IMR-90 (cell line): ENCODE measurements at regions not wholly inside any gene's neighbourhood (a gene's known extent, or its start where the extent isn't known, plus 50 kb on each side); places are given as distances from the start of the nearest gene placed in this dataset.

Experiments used
- ATAC-seq: fragments of 200-7000 bp; cut with Tn5 transposase; 2 replicates; pipeline ENCODE4 v1.9.1; 2020; ENCODE audit warnings: low read depth, mild to moderate bottlenecking, moderate library complexity
- BruUV-seq: library from RNA; stranded (reverse); fragments of 400-500 nt; replicated peaks from 2 replicates; lab custom pipeline; 2021; lab: Mats Ljungman, UMichigan
- CTCF ChIA-PET: fragments of 300-600 bp; formaldehyde crosslinking; extraction: SDS; loops from one replicate; lab custom pipeline; 2021; ENCODE audit warnings: antibody characterized with exemption; lab: Yijun Ruan, JAX
- POLR2A ChIA-PET: fragments of 300-600 bp; sonication (Branson Sonifier 250); formaldehyde crosslinking; loops from one replicate; lab custom pipeline; 2022; ENCODE audit warnings: antibody characterized with exemption; ENCODE audit not compliant: unreplicated experiment; lab: Charles Lee
- DNase-seq: peaks from one replicate; pipeline ENCODE4 v3.0.0; 2013
- H2AFZ ChIP-seq: replicated peaks from 2 replicates; pipeline ENCODE3; 2013; ENCODE audit warnings: low read length, mild to moderate bottlenecking; ENCODE audit not compliant: poor library complexity
- H2AK5ac ChIP-seq: 2 replicates; pipeline ENCODE4 v1.6.1; 2013; ENCODE audit warnings: low read depth, low read length, inconsistent platforms
- H2AK9ac ChIP-seq: replicated peaks from 2 replicates; pipeline ENCODE3; 2013; ENCODE audit warnings: mild to moderate bottlenecking, low read depth, low read length, moderate library complexity; ENCODE audit not compliant: poor library complexity
- H2BK120ac ChIP-seq: 2 replicates; pipeline ENCODE4 v1.6.1; 2013; ENCODE audit warnings: low read depth, low read length, inconsistent platforms
- H2BK15ac ChIP-seq: 3 replicates; pipeline ENCODE4 v1.6.1; 2013; ENCODE audit warnings: low read depth, low read length, inconsistent platforms
- H2BK20ac ChIP-seq: 2 replicates; pipeline ENCODE4 v1.6.1; 2013; ENCODE audit warnings: low read depth, mild to moderate bottlenecking, inconsistent platforms, low read length, moderate library complexity
- H2BK5ac ChIP-seq: 2 replicates; pipeline ENCODE4 v1.6.1; 2013; ENCODE audit warnings: mild to moderate bottlenecking, low read depth, low read length, inconsistent platforms; ENCODE audit not compliant: poor library complexity, severe bottlenecking
- H3K14ac ChIP-seq: replicated peaks from 2 replicates; pipeline ENCODE4 v1.6.1; 2013; ENCODE audit warnings: low read depth, low read length, inconsistent platforms
- H3K18ac ChIP-seq: 2 replicates; pipeline ENCODE4 v1.6.1; 2013; ENCODE audit warnings: low read depth, low read length, control low read depth
- H3K23ac ChIP-seq: 2 replicates; pipeline ENCODE4 v1.6.1; 2013; ENCODE audit warnings: low read depth, low read length, inconsistent platforms
- H3K27ac ChIP-seq: 2 replicates; pipeline ENCODE4 v1.5.1; 2013; ENCODE audit warnings: mild to moderate bottlenecking, control low read depth, low read length; ENCODE audit not compliant: insufficient read depth
- H3K27me3 ChIP-seq: 2 replicates; pipeline ENCODE4 v1.6.1; 2013; ENCODE audit warnings: low read length; ENCODE audit not compliant: control insufficient read depth, insufficient read depth
- H3K36me3 ChIP-seq: 2 replicates; pipeline ENCODE4 v1.6.1; 2013; ENCODE audit warnings: low read length, mixed read lengths; ENCODE audit not compliant: control insufficient read depth, insufficient read depth
- H3K4ac ChIP-seq: 2 replicates; pipeline ENCODE4 v1.6.1; 2013; ENCODE audit warnings: low read depth, low read length, inconsistent platforms
- H3K4me1 ChIP-seq: 2 replicates; pipeline ENCODE4 v1.6.1; 2013; ENCODE audit warnings: low read length, mixed read lengths; ENCODE audit not compliant: control insufficient read depth, insufficient read depth
- H3K4me2 ChIP-seq: 2 replicates; pipeline ENCODE4 v1.6.1; 2013; ENCODE audit warnings: low read depth, mild to moderate bottlenecking, control low read depth, low read length, moderate library complexity
- H3K4me3 ChIP-seq: 2 replicates; pipeline ENCODE4 v1.5.1; 2013; ENCODE audit warnings: low read depth, mild to moderate bottlenecking, control low read depth, low read length, moderate library complexity; ENCODE audit not compliant: insufficient read depth
- H3K56ac ChIP-seq: 2 replicates; pipeline ENCODE4 v1.6.1; 2013; ENCODE audit warnings: low read length, inconsistent platforms; ENCODE audit not compliant: insufficient read depth; ENCODE audit errors: extremely low read depth
- H3K79me1 ChIP-seq, 2 experiments: 2 replicates each; pipeline ENCODE4 v1.6.1; 2013; ENCODE audit warnings: low read length in 2 of 2, inconsistent platforms in 1 of 2, low read depth in 1 of 2
- H3K9ac ChIP-seq: 2 replicates; pipeline ENCODE4 v1.6.1; 2013; ENCODE audit warnings: low read depth, low read length, control low read depth
- H3K9me1 ChIP-seq: 2 replicates; pipeline ENCODE4 v1.6.1; 2013; ENCODE audit warnings: low read length, inconsistent platforms; ENCODE audit not compliant: insufficient read depth
- H3K9me3 ChIP-seq: 2 replicates; pipeline ENCODE4 v1.6.1; 2013; ENCODE audit warnings: low read length; ENCODE audit not compliant: control insufficient read depth, insufficient read depth
- H4K20me1 ChIP-seq: 2 replicates; pipeline ENCODE4 v1.6.1; 2013; ENCODE audit warnings: low read length, inconsistent platforms; ENCODE audit not compliant: insufficient read depth
- H4K5ac ChIP-seq: 2 replicates; pipeline ENCODE4 v1.6.1; 2013; ENCODE audit warnings: mild to moderate bottlenecking, low read depth, low read length, control low read depth
- H4K8ac ChIP-seq, 2 experiments: 2 replicates each; pipeline ENCODE4 v1.6.1; 2013; ENCODE audit warnings: low read depth in 2 of 2, low read length in 2 of 2, control low read depth in 1 of 2, inconsistent platforms in 1 of 2
- H4K91ac ChIP-seq: 2 replicates; pipeline ENCODE4 v1.6.1; 2013; ENCODE audit warnings: low read depth, low read length, inconsistent platforms; ENCODE audit not compliant: insufficient read depth
- CEBPB ChIP-seq: IDR thresholded peaks from 2 replicates; pipeline ENCODE4 v1.6.1; 2012; ENCODE audit warnings: low read depth, low read length, improper control_type of control experiment
- CHD1 ChIP-seq: IDR thresholded peaks from 2 replicates; pipeline ENCODE4 v1.6.1; 2012; ENCODE audit warnings: low read depth, low read length, improper control_type of control experiment
- MAFK ChIP-seq: IDR thresholded peaks from 2 replicates; pipeline ENCODE4 v1.6.1; 2012; ENCODE audit warnings: low read depth, low read length, improper control_type of control experiment
- MAZ ChIP-seq: IDR thresholded peaks from 2 replicates; pipeline ENCODE4 v1.6.1; 2012; ENCODE audit warnings: low read depth, mild to moderate bottlenecking, low read length, improper control_type of control experiment, moderate library complexity, borderline replicate concordance
- POLR2A ChIP-seq: IDR thresholded peaks from 2 replicates; pipeline ENCODE4 v1.6.1; 2012; ENCODE audit warnings: mild to moderate bottlenecking, low read depth, low read length
- RAD21 ChIP-seq: IDR thresholded peaks from 2 replicates; pipeline ENCODE4 v1.6.1; 2012; ENCODE audit warnings: low read length, improper control_type of control experiment
- RCOR1 ChIP-seq: IDR thresholded peaks from 2 replicates; pipeline ENCODE4 v1.6.1; 2012; ENCODE audit warnings: mild to moderate bottlenecking, low read length, improper control_type of control experiment; ENCODE audit not compliant: insufficient replicate concordance
- SMC3 ChIP-seq: fragments of 150-350 bp; IDR thresholded peaks from 2 replicates; pipeline ENCODE4 v1.6.1; 2016; ENCODE audit warnings: low read depth, mild to moderate bottlenecking, antibody characterized with exemption, low read length, moderate library complexity
- WGBS, 2 experiments: methylation state at CpG; one replicate each; pipeline versions ENCODE4 v1.1.5 to v1.1.7; 2013; ENCODE audit warnings: missing lambda C conversion rate in 2 of 2; ENCODE audit not compliant: insufficient read length in 1 of 2; ENCODE audit errors: extremely low coverage in 2 of 2; 5-methylcytosine and 5-hydroxymethylcytosine counted together
- dilution Hi-C: fragments of 300-500 bp; cut with HindIII; formaldehyde crosslinking; loops from one replicate; pipeline ENCODE4 v1.14.3; 2018; ENCODE audit warnings: low sequenced_read_pairs; ENCODE audit not compliant: unreplicated experiment
- in situ Hi-C: fragments of 300-500 bp; cut with MboI; formaldehyde crosslinking; loops from 3 replicates; pipeline ENCODE4 v1.14.3; 2019; ENCODE audit warnings: low sequenced_read_pairs, inconsistent platforms, mixed read lengths
- intact Hi-C: fragments of 100-400 bp; cut with micrococcal nuclease; formaldehyde crosslinking; loops from 2 replicates; pipeline ENCODE4 v1.10.0; 2022
- TF ChIP-seq, protein P1 (sequence below): conservative IDR thresholded peaks from 2 replicates; pipeline ENCODE4 v1.5.1; 2012; ENCODE audit warnings: mild to moderate bottlenecking, low read depth, low read length, improper control_type of control experiment
- TF ChIP-seq, protein P2 (sequence below): fragments of 150-350 bp; IDR thresholded peaks from 2 replicates; pipeline ENCODE4 v1.6.1; 2016; ENCODE audit warnings: low read depth, mild to moderate bottlenecking, low read length, moderate library complexity, borderline replicate concordance

DNA sequence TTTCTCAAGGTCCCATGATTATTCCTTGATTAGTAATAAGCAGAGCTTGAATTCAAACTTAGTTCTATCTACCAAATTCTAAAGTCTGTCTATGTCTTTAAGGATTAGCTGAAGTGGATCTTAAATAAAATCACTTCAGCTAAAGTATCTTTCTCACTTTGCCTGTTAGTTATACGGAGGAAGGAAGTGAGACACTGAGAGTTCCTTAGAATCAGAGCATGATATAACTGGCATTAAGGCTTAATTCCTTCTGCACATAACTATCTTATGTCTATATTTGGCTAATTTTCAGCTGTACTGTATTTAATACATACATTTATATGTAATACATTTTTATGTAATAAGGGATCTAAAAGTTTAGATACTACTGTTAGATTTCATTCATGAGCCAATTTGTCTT, 491.1 kb upstream of the GHITM start:
- H3K27me3 ChIP-seq: no peaks in the 10 kb centered on the region
- no peaks in the 10 kb centered on the region for H4K20me1 ChIP-seq
- no peak overlapping the region for H3K9ac ChIP-seq
- H2AK9ac ChIP-seq: no peak overlapping the region
- H3K4me1 ChIP-seq: no peaks in the 10 kb centered on the region
- H2BK120ac ChIP-seq: no peak overlapping the region
- H3K56ac ChIP-seq: no peak overlapping the region
- no CpG with 5 or more reads among the region's 1 CpG for WGBS, 2 experiments
- H3K9me1 ChIP-seq: no peaks in the 10 kb centered on the region
- no peak overlapping the region for H2BK15ac ChIP-seq
- no peak overlapping the region for H3K23ac ChIP-seq
- no peak overlapping the region for H3K14ac ChIP-seq
- dilution Hi-C loops: no loop called here
- H3K79me1 ChIP-seq: no peaks in the 10 kb centered on the region
- H3K4ac ChIP-seq: no peak overlapping the region
- no peak overlapping the region for H4K5ac ChIP-seq
- TF ChIP-seq, protein P1, sequence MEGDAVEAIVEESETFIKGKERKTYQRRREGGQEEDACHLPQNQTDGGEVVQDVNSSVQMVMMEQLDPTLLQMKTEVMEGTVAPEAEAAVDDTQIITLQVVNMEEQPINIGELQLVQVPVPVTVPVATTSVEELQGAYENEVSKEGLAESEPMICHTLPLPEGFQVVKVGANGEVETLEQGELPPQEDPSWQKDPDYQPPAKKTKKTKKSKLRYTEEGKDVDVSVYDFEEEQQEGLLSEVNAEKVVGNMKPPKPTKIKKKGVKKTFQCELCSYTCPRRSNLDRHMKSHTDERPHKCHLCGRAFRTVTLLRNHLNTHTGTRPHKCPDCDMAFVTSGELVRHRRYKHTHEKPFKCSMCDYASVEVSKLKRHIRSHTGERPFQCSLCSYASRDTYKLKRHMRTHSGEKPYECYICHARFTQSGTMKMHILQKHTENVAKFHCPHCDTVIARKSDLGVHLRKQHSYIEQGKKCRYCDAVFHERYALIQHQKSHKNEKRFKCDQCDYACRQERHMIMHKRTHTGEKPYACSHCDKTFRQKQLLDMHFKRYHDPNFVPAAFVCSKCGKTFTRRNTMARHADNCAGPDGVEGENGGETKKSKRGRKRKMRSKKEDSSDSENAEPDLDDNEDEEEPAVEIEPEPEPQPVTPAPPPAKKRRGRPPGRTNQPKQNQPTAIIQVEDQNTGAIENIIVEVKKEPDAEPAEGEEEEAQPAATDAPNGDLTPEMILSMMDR: no peak
- no peak for TF ChIP-seq CEBPB
- TF ChIP-seq RCOR1: no peak
- no peak for TF ChIP-seq RAD21
- no peak for TF ChIP-seq POLR2A
- no peak for TF ChIP-seq MAZ
- TF ChIP-seq, protein P2, sequence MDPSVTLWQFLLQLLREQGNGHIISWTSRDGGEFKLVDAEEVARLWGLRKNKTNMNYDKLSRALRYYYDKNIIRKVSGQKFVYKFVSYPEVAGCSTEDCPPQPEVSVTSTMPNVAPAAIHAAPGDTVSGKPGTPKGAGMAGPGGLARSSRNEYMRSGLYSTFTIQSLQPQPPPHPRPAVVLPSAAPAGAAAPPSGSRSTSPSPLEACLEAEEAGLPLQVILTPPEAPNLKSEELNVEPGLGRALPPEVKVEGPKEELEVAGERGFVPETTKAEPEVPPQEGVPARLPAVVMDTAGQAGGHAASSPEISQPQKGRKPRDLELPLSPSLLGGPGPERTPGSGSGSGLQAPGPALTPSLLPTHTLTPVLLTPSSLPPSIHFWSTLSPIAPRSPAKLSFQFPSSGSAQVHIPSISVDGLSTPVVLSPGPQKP: no peak
- no peak for TF ChIP-seq MAFK
- TF ChIP-seq SMC3: no peak
- TF ChIP-seq CHD1: no peak
- H2AFZ ChIP-seq: no peak overlapping the region
- in situ Hi-C loops: no loop called here
- POLR2A ChIA-PET: no interaction called here
- no peak overlapping the region for H4K8ac ChIP-seq
- H3K36me3 ChIP-seq: no peaks in the 10 kb centered on the region
- intact Hi-C loops: no loop called here
- no peak overlapping the region for H2AK5ac ChIP-seq
- H3K18ac ChIP-seq: no peak overlapping the region
- no peak overlapping the region for H3K4me2 ChIP-seq
- no peak overlapping the region for H3K27ac ChIP-seq
- DNase-seq (no peak), ATAC-seq (no peak)
- H3K9me3 ChIP-seq: 0 out of 2 replicates have a peak, but pooled peaks cover 3% of the 10 kb centered on the region
- no peak overlapping the region for H4K91ac ChIP-seq
- CTCF ChIA-PET: no interaction called here
- H2BK20ac ChIP-seq: no peak overlapping the region
- no peak overlapping the region for H2BK5ac ChIP-seq
- H3K4me3 ChIP-seq: no peak overlapping the region
- no TSS peak for BruUV-seq
